Fibroblast of upper back skin (primary cell): ENCODE measurements at regions not wholly inside any gene's neighbourhood (a gene's known extent, or its start where the extent isn't known, plus 50 kb on each side); places are given as distances from the start of the nearest gene placed in this dataset.
"Not testable (repeated sequence)": the region's sequence is repeated elsewhere in the genome, so short reads cannot be mapped to it uniquely, and the experiment has no call there.

Source experiments
- DNase-seq: peaks from one replicate; pipeline ENCODE4 v3.0.0-alpha.2; 2013

DNA sequence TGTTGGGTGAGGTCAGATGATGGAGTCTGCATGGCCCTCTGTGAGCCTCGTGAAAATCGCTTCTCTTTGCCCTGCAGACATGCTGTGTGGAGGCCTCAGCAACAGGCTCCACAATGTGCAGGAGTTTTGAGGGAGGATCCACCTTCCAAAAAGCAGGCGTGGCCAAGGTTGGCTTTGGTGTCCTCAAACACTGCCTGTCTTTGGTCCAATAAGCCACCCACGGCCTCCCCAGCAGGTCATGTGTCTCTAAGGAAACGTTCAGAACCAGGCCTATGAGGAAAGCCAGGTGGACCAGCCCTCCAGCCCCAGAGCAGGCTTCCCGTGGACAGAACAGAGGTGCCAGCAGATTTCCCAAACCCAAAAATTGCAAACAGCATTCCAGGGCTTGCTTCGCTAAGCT is 340.7 kb upstream of the IRX2 start:
- no peak for DNase-seq

DNA sequence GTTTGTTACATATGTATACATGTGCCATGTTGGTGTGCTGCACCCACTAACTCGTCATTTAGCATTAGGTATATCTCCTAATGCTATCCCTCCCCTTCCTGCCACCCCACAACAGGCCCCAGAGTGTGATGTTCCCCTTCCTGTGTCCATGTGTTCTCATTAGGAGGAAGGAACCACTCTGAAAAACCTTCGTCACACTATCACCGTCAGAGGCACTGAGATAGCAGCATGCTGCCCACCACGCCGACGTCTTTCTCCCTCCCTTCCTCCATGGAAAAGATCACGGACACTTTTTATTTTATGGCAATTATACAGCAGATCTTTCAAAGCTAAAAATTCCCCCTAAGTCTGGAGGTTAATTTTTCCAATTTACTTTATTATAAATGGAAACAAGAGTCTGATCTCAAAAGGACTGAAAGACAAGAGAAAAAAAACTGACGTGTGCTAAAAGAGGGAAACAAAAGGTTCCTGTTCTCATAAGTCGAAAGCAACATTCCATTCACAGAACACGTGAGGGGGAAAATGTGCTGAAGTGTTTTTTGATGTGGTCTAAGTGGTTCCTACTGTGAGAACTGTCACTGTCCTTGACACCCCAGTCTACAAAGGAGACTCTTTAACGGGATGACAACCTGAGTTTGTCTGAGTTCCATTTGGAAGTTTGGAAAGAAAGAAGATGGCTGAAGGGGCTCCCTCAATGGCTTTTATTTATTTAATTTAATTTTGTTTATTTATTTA is 339.7 kb upstream of the IRX2 start:
- DNase-seq, result no peak

DNA sequence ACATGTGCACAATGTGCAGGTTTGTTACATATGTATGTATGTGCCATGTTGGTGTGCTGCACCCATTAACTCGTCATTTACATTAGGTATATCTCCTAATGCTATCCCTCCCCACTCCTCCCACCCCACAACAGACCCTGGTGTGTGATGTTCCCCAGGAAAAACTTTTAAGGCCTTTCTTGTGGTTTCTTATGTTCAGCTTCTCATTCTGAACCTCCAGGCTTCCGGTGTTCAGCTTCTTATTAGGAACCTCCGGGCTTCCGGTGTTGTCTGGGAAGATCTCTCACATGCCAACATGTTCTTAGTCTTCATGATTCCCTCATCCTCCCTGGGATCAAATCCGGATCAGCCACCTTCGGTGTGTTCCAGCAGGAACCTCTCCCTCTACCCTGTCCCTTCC is 338.8 kb upstream of the IRX2 start:
- DNase-seq, result not testable (repeated sequence)

DNA sequence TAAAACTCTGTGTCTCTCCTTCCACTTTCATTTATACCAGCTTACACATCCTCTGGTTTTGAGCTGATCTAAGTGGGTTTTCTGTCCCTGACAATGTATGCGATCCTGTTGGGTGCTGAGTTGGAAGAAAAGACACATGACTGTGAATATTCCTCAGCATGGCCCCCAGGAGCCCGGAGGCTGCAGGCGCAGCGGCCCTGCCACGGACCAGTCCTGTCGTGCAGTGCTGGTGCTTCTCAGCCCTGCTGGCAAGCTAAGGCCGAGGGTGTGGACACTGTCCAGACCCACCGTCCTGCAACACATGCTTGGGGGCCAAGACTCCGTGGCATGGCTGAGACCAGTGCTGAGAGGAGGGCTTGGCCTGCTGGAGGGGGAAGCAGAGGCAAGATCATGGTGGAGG is 328.9 kb upstream of the IRX2 start:
- DNase-seq, result no peak

DNA sequence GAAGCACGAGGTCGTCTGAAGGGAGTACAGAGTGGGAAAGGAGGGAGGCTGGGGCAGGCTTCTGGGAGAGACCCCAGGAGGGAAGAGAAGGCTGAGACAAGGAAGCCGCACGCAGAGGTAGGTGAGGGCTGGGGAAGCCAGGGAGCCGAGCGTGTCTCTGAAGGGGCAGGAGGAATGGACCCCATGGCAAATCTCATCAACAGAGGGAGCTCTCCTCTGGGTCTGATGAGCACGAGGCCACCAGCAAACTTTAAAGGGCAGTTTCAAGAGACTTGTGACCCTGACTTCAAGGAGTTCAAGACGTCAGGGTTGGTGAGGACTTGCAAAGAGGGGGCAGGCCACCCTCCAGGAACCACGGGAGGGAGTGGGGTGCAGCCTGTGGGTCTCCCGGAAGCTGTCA is 326.2 kb upstream of the IRX2 start:
- DNase-seq, result no peak

DNA sequence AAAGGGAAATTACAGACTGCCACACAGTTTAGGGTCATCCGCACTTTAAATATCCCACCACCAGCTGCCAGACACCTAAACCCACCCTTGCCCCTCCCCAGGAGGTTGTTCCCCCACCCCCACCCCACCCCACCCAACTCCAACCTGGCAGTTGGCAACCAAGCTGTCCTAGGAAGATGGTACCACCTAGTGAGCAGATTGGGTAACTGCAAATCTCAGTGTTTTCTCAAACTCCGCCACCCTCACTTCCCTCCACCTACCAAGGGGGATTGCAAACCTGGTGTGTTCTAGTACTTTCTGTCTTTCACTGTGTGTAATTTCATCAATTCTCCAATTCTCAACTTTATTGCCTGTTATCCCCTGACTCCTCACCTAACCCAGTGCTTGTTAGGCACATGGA is 323.8 kb upstream of the IRX2 start:
- no peak for DNase-seq

DNA sequence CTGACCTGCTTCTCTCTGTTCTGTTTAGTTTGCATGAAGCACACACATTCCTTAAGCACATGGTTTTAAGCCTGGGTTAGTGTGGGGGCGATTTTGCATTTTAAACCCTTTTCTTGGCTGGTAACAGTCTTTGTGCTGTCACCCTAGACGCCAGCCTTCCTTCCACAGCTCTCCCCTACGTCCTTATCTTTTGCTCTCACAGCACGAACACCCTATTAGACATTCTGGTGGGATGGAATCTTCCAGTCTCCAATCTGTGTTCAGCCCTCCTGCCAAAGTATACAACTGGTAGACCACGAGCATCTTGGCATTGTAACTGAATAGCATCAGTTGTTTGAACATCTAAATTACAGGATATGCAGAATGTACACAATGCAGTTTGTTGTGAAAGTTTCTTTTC is 316.9 kb upstream of the IRX2 start:
- no peak for DNase-seq

DNA sequence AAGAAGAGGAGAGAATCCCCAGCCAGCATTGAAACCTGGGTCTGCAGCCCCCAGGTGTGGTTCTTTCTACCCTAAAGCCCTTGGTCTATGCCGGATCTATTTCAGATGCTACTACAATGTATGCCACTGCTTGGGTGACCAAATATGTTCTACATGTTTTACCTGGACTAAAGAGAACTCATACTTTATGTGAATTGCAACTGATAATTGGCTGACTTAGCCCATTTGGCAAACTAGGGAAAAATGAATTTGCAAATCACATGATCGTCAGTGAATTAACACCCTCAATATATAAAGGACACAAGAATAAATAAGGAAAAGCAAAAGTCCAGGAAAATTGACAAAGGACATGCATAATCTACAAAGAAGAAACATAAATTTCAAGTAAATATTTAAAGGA is 308.8 kb upstream of the IRX2 start:
- no peak for DNase-seq

DNA sequence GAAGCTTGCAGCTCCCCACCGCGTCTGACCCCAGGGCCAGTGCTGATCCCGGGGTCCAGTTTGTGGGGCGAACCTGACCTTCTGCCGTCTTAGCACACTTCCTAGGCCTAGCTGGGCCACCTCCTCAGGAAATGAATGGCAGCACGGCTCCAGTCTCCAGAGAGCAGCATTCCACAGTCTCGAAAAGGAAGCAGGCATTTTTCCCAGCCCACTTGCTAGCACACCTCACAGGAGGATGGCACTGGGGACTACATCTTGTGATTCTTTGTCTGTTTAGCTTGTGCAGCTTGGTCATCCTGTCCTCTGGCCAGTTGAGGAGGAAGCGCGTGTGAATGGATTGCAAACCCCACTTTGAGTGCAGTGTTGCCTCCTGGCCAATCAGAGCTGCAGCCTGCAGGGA is 308.0 kb upstream of the IRX2 start:
- DNase-seq, result no peak

DNA sequence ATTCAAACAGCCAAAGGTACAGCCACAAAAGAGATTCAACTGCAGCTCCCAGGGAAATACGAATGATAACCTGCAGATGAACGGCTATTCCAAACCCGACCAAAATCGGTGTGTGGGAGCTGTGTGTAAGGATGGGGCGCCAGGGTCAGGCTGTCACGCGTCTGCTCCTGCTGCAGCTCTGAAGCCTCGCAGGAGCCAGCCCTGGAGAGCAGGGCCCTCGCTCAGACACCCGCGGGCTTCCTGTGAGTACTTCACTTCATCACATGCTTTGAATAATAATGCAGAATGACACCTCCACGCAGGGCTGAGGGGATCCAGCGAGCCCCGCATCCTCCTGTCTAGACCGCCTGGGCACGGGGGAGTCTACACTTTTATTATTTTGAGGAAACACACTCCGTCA is 307.5 kb upstream of the IRX2 start:
- DNase-seq, result no peak

DNA sequence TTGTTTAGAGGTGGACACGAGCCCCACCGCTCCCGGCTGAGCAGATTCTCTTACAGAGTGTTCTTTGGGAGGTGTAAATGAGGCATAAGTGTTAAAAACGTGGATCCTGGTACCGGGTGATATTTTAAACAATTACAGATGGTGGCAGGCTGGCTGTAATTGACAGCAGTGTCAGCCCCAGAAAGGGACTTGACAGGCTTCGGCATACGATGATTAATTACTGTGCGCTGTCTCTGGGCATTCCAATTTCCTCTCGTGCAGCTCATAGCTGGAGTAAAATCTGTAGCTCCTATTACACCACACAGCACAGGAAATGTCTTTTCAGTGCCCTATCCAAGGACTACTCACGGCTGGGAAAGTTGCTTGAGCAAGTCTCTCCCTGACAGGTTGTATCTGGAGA is 305.4 kb upstream of the IRX2 start:
- DNase-seq, result no peak

DNA sequence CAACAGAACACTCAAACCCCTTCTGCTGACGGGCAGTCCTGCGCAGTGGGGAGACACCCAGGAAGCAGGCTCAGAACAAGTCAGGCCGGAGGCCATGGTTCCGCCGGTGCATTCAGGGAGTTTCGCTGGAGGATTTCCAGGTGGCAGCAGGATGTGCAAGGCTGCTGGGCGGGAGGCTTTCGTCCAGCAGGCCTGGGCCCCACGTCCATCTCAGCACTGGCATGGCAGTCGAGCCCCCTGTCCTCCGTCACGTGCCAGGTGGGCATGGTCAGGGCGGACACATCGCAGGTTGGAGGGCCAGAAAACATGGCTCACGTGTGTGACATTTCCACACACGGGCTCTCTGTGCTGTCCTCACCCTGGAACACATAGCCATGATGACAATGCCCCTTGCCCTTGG is 299.9 kb upstream of the IRX2 start:
- no peak for DNase-seq

DNA sequence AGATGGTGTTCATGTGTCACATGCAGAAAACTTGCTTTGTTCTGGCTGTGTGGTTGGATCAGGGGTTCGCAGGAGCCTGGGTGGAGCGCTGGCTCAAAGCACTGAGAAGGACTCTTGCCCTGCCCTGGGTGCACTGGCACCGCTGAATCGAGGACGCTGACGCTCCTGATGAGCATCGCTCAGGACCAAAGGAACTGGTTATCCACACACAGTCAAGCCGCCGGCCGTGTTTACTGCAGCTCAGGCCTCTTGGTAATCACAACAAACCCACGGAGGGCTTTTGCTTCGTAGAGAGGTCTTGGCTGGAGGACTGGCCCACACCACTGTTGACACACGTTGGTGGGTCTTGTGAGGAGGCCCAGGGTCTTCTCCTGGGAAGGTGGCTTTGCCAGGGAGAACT is 299.4 kb upstream of the IRX2 start:
- DNase-seq, result no peak

DNA sequence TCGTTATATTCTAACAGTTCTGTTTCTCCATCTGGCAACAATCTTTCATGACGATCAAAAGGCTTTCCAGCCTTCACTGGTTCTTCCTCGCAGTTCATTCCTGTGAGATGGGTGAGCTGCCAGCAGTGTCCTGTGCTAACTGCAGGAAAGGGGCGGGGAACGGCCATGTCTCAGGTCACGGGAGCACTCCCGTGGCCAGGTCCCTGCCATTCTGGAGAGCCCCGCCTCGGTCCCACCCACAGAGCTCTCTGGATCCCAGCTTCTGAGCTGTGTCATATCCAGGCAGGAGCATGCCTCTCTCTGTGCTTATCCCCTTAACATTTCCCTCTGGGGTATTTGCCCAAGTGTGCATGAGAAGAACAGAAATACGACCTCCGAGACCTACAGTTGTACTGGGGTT is 297.8 kb upstream of the IRX2 start:
- DNase-seq, result no peak

DNA sequence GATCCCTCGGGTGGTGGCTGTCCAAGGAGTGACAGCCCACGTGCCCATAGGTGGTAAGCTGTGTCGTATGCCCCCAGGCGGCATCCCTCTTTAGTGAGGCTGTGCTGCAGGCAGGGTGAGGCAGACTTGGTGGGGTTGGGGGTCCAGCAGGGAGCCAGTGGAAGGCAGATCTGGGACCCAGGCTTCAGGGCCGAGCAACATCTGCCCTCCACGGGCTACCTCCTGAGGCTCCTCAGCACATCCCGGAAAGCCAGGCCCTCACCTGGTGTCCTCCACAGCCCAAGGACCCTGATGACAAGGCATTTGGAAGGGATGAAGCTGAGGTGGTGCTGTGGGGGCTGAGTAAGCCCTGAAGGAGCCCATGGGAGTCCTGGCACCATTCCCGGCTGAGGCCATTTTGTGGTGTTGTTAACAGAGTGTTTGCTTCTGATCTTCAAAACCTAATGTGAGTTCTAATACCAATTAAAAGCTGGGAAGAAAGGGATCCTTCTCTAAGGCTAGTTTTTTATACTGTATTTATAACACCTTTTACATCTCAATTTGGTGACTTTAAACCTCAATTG is 295.8 kb upstream of the IRX2 start:
- DNase-seq, result no peak

DNA sequence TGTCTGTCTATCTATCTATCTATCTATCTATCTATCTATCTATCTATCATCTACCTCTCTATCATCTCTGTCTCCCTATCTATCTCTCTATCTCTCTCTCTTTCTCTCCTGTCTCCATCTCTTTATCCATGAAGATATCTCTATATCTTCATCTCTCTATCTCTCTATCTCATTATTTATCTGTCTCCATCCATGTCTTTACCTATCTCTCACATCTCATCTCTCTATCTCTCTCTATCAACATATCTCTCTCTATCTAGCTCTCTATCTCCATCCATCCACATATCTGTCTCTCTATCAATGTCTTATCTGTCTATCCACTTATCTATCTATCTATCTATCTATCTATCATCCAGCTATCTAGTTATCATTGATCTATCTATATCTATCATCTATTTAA is 292.1 kb upstream of the IRX2 start:
- DNase-seq, result no peak

DNA sequence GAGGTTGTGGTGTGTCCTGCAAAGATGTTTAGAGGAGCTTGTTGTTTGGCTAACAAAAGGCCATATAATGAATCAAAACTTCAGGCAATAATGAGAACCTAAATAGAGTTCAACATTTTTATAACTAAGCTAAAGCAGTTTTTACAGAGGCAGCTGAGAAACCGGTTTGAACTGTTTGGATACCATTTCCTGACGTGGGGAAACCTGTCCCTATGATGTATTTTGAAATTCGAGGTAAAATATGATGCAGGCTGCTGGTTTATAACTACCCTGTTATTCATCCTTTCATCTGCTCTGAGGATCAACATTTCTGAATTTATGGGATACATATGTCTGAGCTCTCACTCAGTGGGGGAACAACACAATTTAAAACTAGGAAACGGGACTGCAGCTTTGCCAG is 289.5 kb upstream of the IRX2 start:
- no peak for DNase-seq

DNA sequence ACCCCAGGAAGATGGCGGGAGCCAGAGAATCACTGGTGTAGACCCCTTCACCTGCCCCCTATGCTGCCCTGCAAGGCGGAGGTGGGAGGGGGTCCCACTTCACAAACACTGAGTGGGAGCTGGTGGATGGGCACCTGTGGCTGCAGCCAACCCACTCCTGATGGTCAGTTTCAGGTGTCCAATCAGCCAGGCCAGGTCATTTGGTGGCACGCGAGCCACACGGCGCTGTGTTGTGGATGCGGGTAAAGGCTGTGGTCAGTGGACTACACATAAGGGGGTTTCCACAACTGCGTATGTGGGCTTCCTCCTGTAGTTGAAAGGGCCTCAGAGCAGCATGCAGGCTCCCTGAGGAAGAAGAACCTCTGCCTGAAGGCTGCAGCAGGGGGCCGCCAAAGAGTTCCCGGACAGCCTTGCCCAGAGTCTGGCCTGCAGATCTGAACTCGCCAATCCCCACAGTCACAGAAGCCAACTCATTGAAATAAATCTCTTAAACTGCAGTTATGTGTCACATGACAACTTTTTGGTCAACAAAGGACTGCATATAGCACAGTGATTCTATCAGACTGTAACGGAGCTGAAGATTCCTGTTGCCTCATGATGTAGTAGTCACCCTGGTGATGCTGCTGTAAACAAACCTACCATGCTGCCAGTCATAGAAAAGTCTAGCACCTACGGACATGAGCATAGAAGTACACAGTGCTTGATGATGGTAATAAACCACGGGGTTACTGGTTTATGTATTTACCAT is 284.7 kb upstream of the IRX2 start:
- DNase-seq, result no peak

DNA sequence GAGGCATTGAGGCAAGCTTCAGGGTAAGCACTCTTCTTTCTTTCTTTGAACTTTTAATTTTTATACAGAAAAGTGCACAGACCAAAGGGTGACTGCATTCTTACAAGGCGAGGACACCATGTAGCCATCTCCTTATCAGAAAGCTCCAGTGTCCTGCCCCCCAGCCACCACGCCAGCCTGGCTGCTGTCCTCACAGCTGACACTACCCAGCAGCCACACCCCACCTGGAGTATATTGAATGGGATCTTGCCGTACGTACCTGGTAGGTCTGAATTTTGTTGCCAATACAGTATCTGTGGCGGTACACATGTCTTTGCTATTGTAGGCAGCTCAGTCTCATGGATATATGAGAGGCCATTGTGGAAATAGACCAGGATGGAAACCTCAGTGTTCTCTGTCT is 284.0 kb upstream of the IRX2 start:
- DNase-seq, result no peak

DNA sequence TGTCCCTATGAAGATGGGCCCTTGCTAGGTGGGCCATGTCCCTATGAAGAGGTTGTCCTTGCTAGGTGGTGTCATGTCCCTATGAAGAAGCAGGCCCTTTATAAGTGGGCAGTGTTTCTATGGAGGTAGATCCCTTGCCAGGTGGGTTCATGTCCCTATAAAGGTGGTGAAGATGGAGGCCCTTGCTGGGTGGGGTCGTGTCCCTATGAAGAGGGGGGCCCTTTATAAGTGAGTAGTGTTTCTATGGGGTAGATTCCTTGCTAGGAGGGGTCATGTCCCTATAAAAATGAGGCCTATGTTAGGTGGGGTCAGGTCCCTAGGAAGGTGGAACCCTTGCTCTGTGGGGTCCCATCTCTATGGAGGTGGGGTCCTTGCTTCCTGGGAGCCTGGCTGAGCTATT is 283.4 kb upstream of the IRX2 start:
- DNase-seq, result no peak

DNA sequence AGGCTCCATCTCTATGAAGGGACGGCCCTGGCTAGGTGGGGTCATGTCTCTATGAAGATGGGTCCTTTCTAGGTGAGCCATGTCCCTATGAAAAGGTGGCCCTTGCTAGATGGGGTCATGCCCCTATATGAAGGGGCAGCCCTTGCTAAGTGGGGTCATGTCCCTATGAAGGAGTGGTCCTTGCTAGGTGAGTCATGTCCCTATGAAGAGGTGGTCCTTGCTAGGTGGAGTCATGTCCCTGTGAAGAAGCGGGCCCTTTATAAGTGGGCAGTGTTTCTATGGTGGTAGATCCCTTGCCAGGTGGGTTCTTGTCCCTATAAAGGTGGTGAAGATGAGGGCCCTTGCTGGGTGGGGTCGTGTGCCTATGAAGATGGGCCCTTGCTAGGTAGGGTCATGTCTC is 283.0 kb upstream of the IRX2 start:
- no peak for DNase-seq

DNA sequence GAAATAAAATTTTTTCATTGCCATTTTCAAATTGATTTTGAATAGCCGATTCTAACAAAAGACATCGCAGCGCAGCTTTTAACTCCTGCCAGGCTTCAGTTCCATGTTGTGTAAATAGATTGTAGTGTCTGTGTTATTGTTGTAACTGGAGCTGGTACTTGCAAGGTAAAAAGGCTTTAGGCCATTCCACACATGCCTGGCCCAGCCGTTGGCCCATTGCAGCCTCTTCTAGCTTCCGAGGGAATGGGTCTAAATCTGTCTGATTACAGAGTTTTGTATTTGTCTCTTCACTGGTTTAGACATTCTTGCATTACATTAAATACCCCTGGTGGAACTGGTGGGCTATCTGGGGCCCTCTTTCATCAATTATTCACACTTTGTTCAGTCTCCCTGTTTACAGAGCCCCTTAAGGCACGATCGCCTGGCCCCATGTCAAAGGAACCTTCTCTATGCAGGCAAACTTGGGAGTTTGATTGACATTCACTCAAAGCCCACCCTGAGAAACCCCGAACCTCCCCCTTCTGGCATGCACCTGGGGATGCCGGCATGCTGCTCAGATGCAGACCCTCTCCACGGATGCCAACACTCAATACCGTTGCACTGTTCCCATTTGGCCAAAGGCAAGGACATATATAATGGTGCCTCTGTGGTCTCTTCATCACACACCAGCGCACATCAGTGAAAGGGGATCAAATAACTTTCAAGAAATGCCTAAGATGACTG is 281.7 kb upstream of the IRX2 start:
- DNase-seq, result no peak

DNA sequence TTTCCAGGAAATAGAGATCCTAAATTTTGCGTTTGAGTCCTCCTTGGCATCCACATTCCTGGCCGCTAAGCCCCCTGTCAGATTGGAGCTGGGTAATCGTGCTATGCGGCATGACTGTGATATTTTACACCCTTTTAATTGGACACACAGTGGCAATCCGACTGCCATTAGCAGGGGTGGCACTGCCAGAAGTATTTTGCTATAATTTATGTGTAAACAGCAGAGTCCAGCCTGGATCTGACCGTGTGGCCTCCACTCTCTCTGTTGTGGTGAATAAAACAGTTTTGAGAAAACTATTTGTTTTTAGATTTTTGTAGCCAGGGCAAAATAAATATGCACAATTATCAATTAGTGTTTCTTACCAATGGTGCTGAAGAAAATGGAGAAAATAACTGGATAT is 281.0 kb upstream of the IRX2 start:
- DNase-seq, result no peak
